AG09309 (cell line): ENCODE measurements at regions not wholly inside any gene's neighbourhood (a gene's known extent, or its start where the extent isn't known, plus 50 kb on each side); places are given as distances from the start of the nearest gene placed in this dataset.

ENCODE experiments used
- DNase-seq: peaks from one replicate; pipeline ENCODE4 v3.0.0-alpha.2; 2010; ENCODE audit warnings: low read depth
- H3K4me3 ChIP-seq: 2 replicates; pipeline ENCODE4 v1.5.1; 2011; ENCODE audit warnings: mild to moderate bottlenecking, low read depth, low read length, moderate library complexity; ENCODE audit not compliant: control insufficient read depth
- TF ChIP-seq, protein P1 (sequence below): IDR thresholded peaks from 2 replicates; pipeline ENCODE4 v1.5.1; 2011; ENCODE audit warnings: mild to moderate bottlenecking, low read depth, low read length, inconsistent platforms; ENCODE audit not compliant: insufficient read depth, control insufficient read depth; ENCODE audit errors: missing control alignments

- no peak overlapping the region for H3K4me3 ChIP-seq
- no peak for DNase-seq
- TF ChIP-seq, protein P1, sequence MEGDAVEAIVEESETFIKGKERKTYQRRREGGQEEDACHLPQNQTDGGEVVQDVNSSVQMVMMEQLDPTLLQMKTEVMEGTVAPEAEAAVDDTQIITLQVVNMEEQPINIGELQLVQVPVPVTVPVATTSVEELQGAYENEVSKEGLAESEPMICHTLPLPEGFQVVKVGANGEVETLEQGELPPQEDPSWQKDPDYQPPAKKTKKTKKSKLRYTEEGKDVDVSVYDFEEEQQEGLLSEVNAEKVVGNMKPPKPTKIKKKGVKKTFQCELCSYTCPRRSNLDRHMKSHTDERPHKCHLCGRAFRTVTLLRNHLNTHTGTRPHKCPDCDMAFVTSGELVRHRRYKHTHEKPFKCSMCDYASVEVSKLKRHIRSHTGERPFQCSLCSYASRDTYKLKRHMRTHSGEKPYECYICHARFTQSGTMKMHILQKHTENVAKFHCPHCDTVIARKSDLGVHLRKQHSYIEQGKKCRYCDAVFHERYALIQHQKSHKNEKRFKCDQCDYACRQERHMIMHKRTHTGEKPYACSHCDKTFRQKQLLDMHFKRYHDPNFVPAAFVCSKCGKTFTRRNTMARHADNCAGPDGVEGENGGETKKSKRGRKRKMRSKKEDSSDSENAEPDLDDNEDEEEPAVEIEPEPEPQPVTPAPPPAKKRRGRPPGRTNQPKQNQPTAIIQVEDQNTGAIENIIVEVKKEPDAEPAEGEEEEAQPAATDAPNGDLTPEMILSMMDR, result no peak
Measured at GRCh38 chr7:106376026-106376799, 91.4 kb upstream of the NAMPT start.

DNA sequence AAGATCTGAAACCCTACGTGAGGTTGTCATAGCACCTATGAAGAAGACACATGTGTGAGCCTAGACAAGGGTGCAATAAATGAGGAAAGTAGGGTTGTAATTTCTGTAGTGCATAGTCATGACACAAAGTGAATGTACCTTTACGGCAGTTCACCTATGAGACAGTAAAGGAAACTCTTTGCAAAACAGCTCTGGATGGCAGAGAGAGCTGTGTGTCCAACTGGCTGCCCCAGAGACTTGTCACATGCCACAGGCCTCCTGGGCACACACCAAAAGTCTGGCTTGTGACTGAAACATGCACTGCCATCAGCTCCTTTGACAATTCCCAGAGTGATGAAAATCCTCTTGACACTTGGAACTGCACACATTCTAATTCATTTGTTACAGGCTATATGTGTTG lies 90.7 kb upstream of the NAMPT start:
- no peak overlapping the region for H3K4me3 ChIP-seq
- TF ChIP-seq, protein P1, result no peak
- no peak for DNase-seq

DNA sequence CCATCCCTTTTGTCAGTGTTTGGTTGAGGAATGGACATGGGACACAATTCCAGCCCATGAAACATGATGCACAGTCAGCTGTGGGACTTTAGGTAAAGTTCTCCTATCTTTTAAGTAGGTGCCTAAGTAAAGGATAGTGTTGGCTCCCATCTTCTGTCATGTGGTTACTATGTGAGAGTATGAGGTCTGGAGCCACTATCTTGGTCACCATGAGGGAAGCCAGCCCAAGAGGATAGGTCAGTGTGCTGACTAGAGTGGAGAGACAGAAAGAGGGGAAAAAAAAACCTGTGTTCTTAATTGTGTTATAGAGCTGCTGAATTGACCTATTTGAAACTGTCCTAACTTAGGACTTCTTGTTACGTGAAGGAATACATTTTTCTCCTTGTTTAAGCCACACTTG lies 89.7 kb upstream of the NAMPT start:
- no peak overlapping the region for H3K4me3 ChIP-seq
- TF ChIP-seq, protein P1, result no peak
- no peak for DNase-seq

DNA sequence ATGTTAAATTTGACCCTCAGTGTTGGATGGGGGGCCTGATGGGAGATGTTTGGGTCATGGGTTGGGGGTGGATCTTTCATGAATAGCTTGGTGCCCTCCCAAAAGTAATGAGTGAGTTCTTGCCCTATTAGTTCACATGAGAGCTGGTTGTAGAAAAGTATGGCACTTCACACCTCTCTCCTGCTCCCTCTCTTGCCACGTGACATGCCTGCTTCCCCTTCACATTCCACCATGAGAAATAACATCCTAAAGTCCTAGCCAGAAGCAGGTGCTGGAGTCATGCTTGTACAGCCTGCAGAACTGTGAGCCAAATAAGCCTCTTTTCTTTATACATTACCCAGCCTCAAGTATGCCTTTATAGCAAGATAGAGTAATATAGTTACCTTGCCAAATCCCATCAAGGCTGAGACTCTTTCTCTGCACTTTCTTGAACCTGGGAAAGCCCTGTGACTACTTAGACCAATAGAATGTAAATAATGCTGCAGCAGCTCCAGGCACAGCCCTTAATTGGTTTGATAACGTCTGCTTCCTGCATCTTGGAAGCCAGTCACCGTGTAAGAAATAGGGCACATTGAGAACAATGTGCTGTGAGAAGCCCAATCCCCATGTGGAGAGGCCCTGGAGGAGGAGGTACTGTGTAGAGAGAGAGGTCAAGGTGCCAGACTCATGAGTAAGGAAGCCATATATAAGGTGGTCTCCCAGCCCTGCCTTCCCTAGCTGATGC lies 88.0 kb upstream of the NAMPT start:
- no peak for DNase-seq
- no peak overlapping the region for H3K4me3 ChIP-seq
- TF ChIP-seq, protein P1, result no peak

DNA sequence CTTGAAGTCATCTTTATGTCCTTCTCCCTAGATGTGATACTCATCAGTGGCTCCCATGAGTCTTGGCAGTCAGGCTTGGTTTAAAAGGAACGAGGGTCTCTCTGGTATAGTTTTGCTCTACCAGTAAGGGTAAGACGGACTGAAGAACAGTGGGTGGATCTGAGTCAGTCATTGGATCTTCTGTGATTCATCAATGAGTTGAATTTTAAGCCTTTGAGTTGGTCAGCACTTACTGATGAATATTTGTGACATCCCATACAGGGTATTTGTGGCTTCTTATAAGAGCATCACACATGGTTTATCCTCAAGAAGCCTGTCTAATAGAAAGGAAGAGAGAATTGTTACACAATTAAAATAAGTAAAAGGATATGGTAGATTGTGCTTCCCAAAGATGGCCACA lies 87.3 kb upstream of the NAMPT start:
- TF ChIP-seq, protein P1, result no peak
- DNase-seq, result no peak
- no peak overlapping the region for H3K4me3 ChIP-seq

GRCh38 chr7:106371629-106372028 lies 86.8 kb upstream of the NAMPT start:
- no peak overlapping the region for H3K4me3 ChIP-seq
- no peak for DNase-seq
- TF ChIP-seq, protein P1, result no peak
